ENCODE measurements at regions not wholly inside any gene's neighbourhood (a gene's known extent, or its start where the extent isn't known, plus 50 kb on each side); places are given as distances from the start of the nearest gene placed in this dataset.

DNA sequence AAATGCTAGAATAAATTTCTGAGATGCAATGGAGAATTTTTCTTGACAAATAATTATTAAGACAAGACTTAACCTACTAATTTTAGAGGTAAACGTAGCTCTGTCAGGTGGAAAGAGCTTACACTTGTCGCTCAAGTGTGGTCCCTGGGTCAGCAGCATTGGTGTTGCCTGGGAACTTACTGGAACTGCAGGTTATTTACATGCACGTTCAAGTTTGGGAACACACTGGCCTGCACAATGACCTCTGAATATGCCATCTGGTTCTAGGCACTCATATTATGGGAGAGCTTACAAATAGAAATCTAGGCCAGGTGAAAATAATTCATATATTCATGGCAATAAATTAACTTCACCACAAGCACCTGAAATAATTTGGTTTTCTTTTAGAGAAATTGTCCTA lies 88.5 kb upstream of the BCL9 start:
- H3K27ac ChIP-seq (ENCODE audit: low read depth in 1 of 2, low read length in 2 of 2), result no peak overlapping the region
- no peak overlapping the region for H3K4me3 ChIP-seq (ENCODE audit: low read length)
- no peak for ATAC-seq (ENCODE audit: poor library complexity)
- CTCF ChIA-PET, result no interaction called here
- Mint-ChIP-seq H3K27ac (no peak overlapping the region), H3K4me1 (ENCODE audit: low read depth) (no peaks in the 10 kb centered on the region), H3K9me3 (peaks cover 4% of the 10 kb centered on the region), H3K27me3 (peaks cover 13% of the 10 kb centered on the region), H3K4me3 (no peak overlapping the region), H3K36me3 (ENCODE audit: low read depth) (no peaks in the 10 kb centered on the region)
- TF ChIP-seq, protein P1, sequence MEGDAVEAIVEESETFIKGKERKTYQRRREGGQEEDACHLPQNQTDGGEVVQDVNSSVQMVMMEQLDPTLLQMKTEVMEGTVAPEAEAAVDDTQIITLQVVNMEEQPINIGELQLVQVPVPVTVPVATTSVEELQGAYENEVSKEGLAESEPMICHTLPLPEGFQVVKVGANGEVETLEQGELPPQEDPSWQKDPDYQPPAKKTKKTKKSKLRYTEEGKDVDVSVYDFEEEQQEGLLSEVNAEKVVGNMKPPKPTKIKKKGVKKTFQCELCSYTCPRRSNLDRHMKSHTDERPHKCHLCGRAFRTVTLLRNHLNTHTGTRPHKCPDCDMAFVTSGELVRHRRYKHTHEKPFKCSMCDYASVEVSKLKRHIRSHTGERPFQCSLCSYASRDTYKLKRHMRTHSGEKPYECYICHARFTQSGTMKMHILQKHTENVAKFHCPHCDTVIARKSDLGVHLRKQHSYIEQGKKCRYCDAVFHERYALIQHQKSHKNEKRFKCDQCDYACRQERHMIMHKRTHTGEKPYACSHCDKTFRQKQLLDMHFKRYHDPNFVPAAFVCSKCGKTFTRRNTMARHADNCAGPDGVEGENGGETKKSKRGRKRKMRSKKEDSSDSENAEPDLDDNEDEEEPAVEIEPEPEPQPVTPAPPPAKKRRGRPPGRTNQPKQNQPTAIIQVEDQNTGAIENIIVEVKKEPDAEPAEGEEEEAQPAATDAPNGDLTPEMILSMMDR (IDR thresholded peaks at IDR 0.05), result no peak
- peaks cover 0 to 17% of the 10 kb centered on the region in 2 experiments for H3K27me3 ChIP-seq (ENCODE audit: control insufficient read depth in 1 of 2, insufficient read depth in 2 of 2, low read length in 2 of 2)
- H3K36me3 ChIP-seq (ENCODE audit: insufficient read depth, low read length), result no peaks in the 10 kb centered on the region
- intact Hi-C loops (cut with DNase I, micrococcal nuclease), result no loop called here
- DNase-seq, result no peak
- POLR2A ChIA-PET, result no interaction called here
- H3K9me3 ChIP-seq (ENCODE audit: control insufficient read depth in 1 of 2, insufficient read depth in 1 of 2, low read length in 2 of 2), result no peaks in the 10 kb centered on the region
- H3K4me1 ChIP-seq (ENCODE audit: insufficient read depth, low read length), result no peaks in the 10 kb centered on the region

GRCh38 chr1:147463022-147463421 lies 78.3 kb upstream of the BCL9 start:
- ChIA-PET CTCF (no interaction called here), POLR2A (no interaction called here)
- peaks cover 62% of the 10 kb centered on the region for H3K27me3 Mint-ChIP-seq
- peaks cover 4 to 17% of the 10 kb centered on the region in 2 experiments for H3K27me3 ChIP-seq (ENCODE audit: control insufficient read depth in 1 of 2, insufficient read depth in 2 of 2, low read length in 2 of 2)
- ATAC-seq (ENCODE audit: poor library complexity) (no peak), DNase-seq (no peak)
- H3K9me3 Mint-ChIP-seq, result peaks cover 3% of the 10 kb centered on the region
- no peak overlapping the region for H3K4me3 ChIP-seq (ENCODE audit: low read length)
- no peaks in the 10 kb centered on the region for H3K36me3 ChIP-seq (ENCODE audit: insufficient read depth, low read length)
- intact Hi-C loops (cut with DNase I, micrococcal nuclease), result no loop called here
- no peak overlapping the region for H3K4me3 Mint-ChIP-seq
- no peaks in the 10 kb centered on the region for H3K36me3 Mint-ChIP-seq (ENCODE audit: low read depth)
- no peak overlapping the region for H3K27ac Mint-ChIP-seq
- no peak overlapping the region for H3K27ac ChIP-seq (ENCODE audit: low read depth in 1 of 2, low read length in 2 of 2)
- H3K9me3 ChIP-seq (ENCODE audit: control insufficient read depth in 1 of 2, insufficient read depth in 1 of 2, low read length in 2 of 2), result peaks cover 0 to 7% of the 10 kb centered on the region in 2 experiments
- TF ChIP-seq, protein P1 (IDR thresholded peaks at IDR 0.05), result no peak
- H3K4me1 ChIP-seq (ENCODE audit: insufficient read depth, low read length), result no peaks in the 10 kb centered on the region
- H3K4me1 Mint-ChIP-seq (ENCODE audit: low read depth), result no peaks in the 10 kb centered on the region

GRCh38 chr1:147466543-147466942 lies 74.8 kb upstream of the BCL9 start:
- TF ChIP-seq, protein P1 (IDR thresholded peaks at IDR 0.05), result no peak
- no peaks in the 10 kb centered on the region for H3K4me1 Mint-ChIP-seq (ENCODE audit: low read depth)
- Histone ChIP-seq H3K27ac (ENCODE audit: low read depth in 1 of 2, low read length in 2 of 2) (no peak overlapping the region), H3K4me1 (ENCODE audit: insufficient read depth, low read length) (no peaks in the 10 kb centered on the region), H3K9me3 (ENCODE audit: control insufficient read depth in 1 of 2, insufficient read depth in 1 of 2, low read length in 2 of 2) (peaks cover 3 to 7% of the 10 kb centered on the region in 2 experiments), H3K27me3 (ENCODE audit: control insufficient read depth in 1 of 2, insufficient read depth in 2 of 2, low read length in 2 of 2) (peaks cover 13 to 33% of the 10 kb centered on the region in 2 experiments), H3K4me3 (ENCODE audit: low read length) (no peak overlapping the region), H3K36me3 (ENCODE audit: insufficient read depth, low read length) (no peaks in the 10 kb centered on the region)
- ChIA-PET CTCF (no interaction called here), POLR2A (no interaction called here)
- intact Hi-C loops (cut with DNase I, micrococcal nuclease), result no loop called here
- H3K27me3 Mint-ChIP-seq, result peaks cover 86% of the 10 kb centered on the region
- H3K4me3 Mint-ChIP-seq, result no peak overlapping the region
- no peak overlapping the region for H3K27ac Mint-ChIP-seq
- no peak for DNase-seq
- H3K9me3 Mint-ChIP-seq, result peaks cover 3% of the 10 kb centered on the region
- no peak for ATAC-seq (ENCODE audit: poor library complexity)
- H3K36me3 Mint-ChIP-seq (ENCODE audit: low read depth), result no peaks in the 10 kb centered on the region

All from CD4-positive, alpha-beta T cell (primary cell).